Prostate gland (tissue), 2 donors: ENCODE measurements at regions not wholly inside any gene's neighbourhood (a gene's known extent, or its start where the extent isn't known, plus 50 kb on each side); places are given as distances from the start of the nearest gene placed in this dataset.

Source experiments
- POLR2A ChIP-seq: fragments of 450-650 bp; IDR thresholded peaks from one replicate; pipeline ENCODE4 v1.6.1; 2016; ENCODE audit warnings: antibody characterized with exemption, mild to moderate bottlenecking
- TF ChIP-seq, protein P1 (sequence below), 4 experiments: fragments of 200-600 bp in 2 of 4; fragments of 450-650 bp in 2 of 4; sonication (generic) in 2 of 4; IDR thresholded peaks; 1 replicate in 3 of 4; 2 replicates in 1 of 4; pipeline ENCODE4 v1.5.1; 2016 to 2019; ENCODE audit warnings: antibody characterized with exemption in 4 of 4, mild to moderate bottlenecking in 2 of 4, moderate library complexity in 2 of 4

DNA sequence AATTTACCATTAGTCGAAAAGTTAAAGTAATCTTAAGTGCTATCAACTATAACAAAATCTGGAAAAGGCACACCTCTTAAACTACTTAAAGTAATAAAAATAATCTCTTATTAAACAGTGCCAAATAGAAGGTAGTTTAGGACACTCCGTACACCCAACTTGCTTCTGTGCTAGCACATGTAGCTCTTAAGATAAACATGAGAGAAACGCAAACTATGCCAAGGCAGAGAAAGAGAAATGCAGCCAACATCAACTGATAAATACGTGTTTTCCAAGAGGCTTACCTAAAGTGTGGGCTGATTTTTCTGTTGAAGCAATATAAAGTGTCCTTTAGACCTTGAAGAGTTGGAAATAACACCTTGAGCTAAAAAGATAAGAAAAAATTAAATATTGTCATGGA is 480.6 kb upstream of the DAB2 start:
- TF ChIP-seq POLR2A, result no peak
- TF ChIP-seq, protein P1, sequence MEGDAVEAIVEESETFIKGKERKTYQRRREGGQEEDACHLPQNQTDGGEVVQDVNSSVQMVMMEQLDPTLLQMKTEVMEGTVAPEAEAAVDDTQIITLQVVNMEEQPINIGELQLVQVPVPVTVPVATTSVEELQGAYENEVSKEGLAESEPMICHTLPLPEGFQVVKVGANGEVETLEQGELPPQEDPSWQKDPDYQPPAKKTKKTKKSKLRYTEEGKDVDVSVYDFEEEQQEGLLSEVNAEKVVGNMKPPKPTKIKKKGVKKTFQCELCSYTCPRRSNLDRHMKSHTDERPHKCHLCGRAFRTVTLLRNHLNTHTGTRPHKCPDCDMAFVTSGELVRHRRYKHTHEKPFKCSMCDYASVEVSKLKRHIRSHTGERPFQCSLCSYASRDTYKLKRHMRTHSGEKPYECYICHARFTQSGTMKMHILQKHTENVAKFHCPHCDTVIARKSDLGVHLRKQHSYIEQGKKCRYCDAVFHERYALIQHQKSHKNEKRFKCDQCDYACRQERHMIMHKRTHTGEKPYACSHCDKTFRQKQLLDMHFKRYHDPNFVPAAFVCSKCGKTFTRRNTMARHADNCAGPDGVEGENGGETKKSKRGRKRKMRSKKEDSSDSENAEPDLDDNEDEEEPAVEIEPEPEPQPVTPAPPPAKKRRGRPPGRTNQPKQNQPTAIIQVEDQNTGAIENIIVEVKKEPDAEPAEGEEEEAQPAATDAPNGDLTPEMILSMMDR (IDR thresholded peaks at IDR 0.05), result no peak
